GM19324 (cell line): ENCODE measurements at regions not wholly inside any gene's neighbourhood (a gene's known extent, or its start where the extent isn't known, plus 50 kb on each side); places are given as distances from the start of the nearest gene placed in this dataset.
"Not testable (repeated sequence)": the region's sequence is repeated elsewhere in the genome, so short reads cannot be mapped to it uniquely, and the experiment has no call there.

Experiments
- ATAC-seq: cut with Tn5 transposase; IDR thresholded peaks from one replicate; pipeline ENCODE4 v1.9.1; 2021; ENCODE audit warnings: mild to moderate bottlenecking, moderate library complexity; ENCODE audit not compliant: unreplicated experiment, low FRiP score

DNA sequence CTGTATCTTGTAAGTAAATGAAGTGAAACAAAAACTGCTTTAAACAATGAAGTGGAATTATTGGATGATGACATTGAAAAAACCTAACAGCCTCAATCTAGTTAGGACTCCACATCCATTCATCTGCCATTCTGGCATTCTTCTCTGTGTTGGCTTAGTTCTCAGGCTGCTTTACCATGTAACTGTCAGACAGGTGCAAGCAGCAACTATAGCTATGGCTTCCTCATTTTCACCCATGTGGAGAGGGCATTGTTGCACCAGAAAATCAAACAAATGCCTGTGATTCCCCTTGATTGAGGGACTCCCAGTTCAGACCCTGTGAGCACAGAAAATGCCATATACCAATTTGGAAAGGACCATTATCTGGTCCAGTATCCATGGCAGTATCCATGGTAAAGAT lies 129.5 kb upstream of the NYAP2 start:
- ATAC-seq: no peak

GRCh38 chr2:225254363-225254762 lies 145.1 kb upstream of the NYAP2 start:
- no peak for ATAC-seq

- ATAC-seq: no peak
Measured at GRCh38 chr2:225244933-225245332, 154.6 kb upstream of the NYAP2 start.

DNA sequence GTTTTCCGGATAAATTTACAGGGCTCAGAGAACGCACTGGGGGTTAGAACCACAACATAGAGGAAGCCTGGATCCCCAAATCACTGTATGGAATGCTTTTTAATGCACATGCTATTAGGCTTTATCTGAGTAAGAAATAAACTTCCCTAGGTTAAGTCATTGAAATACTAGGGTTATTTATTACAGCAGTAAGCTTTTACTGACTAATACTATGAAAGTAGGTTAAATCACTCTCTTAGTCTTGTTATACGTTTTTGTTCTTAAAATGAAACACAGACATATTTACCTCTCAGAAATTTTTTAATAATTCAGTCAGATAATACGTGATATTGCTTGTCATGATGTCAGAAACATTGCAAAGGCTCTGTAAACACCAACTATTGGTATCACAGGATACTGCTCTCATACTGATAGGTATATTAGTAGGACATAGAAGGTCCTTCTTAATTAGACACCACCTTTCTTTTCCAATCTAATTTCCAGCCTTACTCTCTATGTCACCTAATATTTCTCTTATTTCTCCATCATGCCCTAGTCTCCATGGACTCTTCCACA lies 162.7 kb upstream of the NYAP2 start:
- ATAC-seq: no peak

- ATAC-seq: no peak
Measured at GRCh38 chr2:225233234-225233633, 166.3 kb upstream of the NYAP2 start.

- no peak for ATAC-seq
Measured at GRCh38 chr2:225231900-225232299, 167.6 kb upstream of the NYAP2 start.

DNA sequence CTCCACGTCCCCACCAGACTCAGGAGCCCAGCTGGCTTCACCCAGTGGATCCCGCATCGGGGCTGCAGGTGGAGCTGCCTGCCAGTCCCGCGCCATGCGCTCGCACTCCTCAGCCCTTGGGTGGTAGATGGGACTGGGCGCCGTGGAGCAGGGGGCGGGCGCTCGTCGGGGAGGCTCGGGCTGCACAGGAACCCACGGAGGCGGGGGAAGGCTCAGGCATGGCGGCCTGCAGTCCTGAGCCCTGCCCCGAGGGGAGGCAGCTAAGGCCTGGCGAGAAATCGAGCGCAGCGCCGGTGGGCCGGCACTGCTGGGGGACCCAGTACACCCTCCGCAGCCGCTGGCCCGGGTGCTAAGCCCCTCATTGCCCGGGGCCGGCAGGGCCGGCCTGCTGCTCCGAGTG lies 170.2 kb upstream of the NYAP2 start:
- ATAC-seq: not testable (repeated sequence)

DNA sequence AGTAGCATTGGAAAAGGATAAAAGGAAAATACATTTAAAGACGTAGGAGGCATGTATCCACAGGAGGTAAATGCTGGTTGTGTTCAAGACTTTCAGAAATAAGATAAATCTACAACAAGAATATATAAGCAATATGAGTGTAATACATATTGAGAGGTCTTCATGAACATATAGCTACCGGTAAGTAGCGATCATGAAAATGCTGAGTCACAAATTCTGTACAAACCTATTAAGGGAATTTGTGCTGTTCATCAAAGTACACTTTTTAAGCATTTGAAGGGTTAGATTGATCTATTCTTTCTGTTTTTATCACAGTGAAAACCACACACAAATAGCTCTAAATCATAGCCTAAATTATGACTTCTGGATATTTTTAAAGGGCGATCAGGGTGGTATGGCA lies 173.1 kb upstream of the NYAP2 start:
- ATAC-seq: no peak

DNA sequence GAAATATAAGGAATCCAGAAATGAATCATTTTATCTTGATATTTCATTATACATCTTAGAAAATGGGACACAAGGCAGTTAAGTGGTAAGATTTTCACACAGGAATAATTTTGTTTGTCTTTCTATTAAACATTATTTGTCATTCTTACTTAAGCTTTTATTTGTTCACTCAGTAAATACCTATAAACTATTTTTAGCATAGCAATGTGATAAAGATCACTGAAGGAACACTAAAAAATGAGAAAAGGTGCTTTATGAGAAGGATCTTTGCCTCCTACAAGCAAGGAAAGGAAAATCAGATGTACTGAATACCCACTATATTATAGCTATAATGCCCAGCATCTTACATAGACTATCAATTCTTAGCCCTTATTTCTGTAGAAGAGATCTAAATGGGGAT lies 176.2 kb upstream of the NYAP2 start:
- no peak for ATAC-seq

GRCh38 chr2:225207471-225207870 lies 165.2 kb upstream of the DOCK10 start:
- ATAC-seq: no peak

DNA sequence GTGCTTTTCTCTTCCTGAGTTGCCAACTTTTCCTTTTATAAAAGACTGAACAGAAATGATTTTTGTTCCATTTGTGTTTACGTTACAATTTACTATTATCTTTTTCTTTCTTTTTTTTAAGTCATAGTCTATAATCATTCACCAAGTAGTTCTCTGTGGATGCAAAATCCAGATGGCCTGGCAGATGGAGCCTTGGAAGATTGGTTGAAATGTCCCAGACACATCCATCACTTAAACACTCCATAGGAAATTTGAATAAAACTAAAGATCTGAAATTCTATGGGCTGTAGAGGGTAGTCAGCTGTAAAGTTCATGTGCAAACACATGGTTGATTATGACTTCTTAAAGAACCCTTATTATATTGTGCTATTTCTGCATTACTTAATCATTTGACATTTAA lies 164.8 kb upstream of the DOCK10 start:
- no peak for ATAC-seq

DNA sequence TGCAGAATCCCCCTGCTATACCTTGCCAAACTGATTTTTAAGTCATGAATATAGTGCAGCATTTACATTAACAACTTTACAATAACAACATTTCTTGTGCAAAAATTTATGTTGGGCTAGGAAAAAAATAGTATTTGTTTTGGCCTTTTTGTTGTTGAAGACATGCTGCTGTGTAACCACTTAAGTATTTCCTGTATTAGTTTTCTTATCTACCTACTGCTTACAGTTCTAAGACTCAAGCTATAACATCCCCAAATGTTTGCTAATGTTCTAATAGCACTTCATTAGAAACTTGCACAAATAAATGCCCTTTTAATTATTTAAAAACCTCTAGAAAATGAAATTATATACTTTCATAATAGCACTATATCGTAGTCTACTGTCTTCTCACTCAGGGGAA lies 154.3 kb upstream of the DOCK10 start:
- no peak for ATAC-seq

- ATAC-seq: no peak
Measured at GRCh38 chr2:225192869-225193268, 150.6 kb upstream of the DOCK10 start.

GRCh38 chr2:225190987-225191386 lies 148.7 kb upstream of the DOCK10 start:
- ATAC-seq: no peak

- no peak for ATAC-seq
Measured at GRCh38 chr2:225184948-225185347, 142.7 kb upstream of the DOCK10 start.

DNA sequence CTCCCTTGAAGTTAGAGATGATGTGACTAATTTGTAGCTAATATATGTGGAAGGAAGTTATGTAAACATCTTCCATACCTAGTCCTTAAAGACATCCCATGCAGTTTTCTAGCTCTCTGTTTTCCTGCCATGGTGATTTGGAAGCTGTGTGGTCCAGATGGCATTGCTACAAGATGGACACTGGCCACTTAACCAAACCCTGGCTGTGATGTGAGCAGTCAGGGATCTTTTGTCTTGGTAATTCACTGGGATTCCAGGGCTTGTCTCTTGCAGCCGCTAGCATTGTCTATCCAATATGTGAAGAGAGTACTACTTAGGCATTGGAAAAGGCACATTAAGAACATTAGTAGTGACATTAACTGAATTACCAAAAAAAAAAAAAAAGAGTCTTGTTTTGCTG lies 139.9 kb upstream of the DOCK10 start:
- no peak for ATAC-seq

- no peak for ATAC-seq
Measured at GRCh38 chr2:225177098-225177497, 134.8 kb upstream of the DOCK10 start.

GRCh38 chr2:225173909-225174308 lies 131.6 kb upstream of the DOCK10 start:
- no peak for ATAC-seq

GRCh38 chr2:225171350-225171749 lies 129.1 kb upstream of the DOCK10 start:
- no peak for ATAC-seq

DNA sequence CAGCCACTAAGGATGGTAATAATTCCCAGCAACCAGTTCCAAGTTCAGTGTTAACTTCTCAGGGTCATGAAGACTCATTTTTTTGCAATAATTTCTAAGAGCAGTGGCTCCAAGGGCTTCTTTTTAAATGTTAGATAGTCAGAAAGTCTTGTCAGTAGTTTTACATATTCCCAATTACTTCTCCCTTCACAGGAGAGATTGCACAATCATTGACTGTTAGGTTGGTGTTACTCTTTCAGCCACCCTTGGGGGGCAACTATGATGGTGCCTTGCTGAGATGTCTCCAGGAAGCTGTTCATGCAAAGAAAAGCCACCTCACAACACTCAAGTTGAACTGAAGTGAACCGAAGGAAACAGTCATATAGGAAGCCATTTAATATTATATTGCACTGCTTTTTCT lies 127.9 kb upstream of the DOCK10 start:
- ATAC-seq: no peak

DNA sequence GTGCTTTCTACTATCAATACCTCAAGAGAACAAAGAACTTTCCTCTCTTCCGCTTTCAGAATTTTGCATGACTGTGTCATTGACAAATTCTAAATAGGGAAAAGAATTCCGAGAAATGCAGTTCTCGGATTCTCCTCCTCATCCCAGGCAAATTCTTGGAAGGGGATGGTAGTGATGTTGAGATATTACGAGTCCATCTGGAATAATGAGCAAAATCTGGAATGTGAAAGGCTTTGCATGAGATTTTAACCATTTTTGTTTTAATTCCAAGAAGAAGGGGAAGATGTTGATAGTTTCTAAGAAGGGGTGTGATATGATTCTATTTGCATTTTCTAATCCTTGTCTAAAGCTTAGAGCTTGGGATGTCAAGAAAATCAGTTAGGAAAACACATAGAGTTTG lies 127.1 kb upstream of the DOCK10 start:
- no peak for ATAC-seq

DNA sequence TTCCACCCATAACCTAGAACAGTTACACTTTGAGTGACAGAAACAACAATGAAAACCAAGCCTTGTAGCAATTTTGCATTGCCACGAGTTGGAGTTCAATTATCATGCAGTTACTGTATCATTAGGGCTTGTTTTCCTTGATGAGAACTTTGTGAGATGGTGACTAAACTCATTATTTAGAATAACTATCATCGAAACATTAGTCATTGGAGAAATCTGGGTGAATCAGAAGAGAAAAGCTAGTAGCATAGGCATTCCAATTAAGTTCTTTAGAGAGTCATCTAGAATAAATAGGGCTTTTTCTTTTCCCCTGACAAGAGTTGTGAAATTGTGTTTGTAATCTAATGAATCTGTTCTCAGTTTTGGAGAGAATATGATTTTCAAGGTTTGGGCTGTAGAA lies 122.8 kb upstream of the DOCK10 start:
- no peak for ATAC-seq

DNA sequence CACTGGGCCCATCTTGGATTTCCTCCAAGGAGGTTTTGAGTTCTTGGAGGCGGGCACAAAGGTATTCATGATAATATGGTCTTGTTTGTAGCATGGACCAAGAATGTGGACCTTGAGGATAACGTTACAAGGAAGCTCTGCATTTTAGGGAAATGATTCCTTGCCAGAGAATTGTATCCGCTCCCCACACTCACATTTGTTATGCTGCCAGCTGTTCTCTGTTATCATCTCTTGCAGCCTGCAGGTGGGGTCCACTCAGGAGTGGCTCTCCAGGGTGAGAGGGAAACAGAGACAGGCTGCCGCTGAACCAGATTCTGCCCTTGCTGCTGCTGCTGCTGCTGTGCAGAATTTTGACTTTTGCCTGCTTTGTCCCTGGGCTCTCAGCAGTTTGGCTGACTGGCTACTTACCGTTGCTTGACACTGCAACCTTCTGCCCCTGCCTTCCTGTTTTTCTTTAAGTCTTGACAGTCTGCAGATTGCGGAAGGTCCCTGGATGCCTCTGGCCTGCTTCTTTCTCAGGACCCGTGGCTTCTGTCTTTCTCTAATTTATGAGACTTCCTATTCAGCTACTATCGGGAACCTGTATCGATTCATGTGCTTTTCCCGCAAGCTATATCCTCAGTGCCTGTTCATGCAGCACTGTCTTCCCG lies 122.3 kb upstream of the DOCK10 start:
- ATAC-seq: no peak
